Parathyroid adenoma (tissue), 2 donors: ENCODE measurements at regions not wholly inside any gene's neighbourhood (a gene's known extent, or its start where the extent isn't known, plus 50 kb on each side); places are given as distances from the start of the nearest gene placed in this dataset.

Source experiments
- H2AFZ ChIP-seq: fragments of 300-600 bp; sonication (generic); one replicate; pipeline ENCODE4 v1.7.0; 2017; ENCODE audit warnings: antibody characterized with exemption, mild to moderate bottlenecking
- H3K27ac ChIP-seq: fragments of 300-600 bp; sonication (generic); one replicate; pipeline ENCODE4 v1.7.0; 2017
- H3K27me3 ChIP-seq: fragments of 300-600 bp; sonication (generic); one replicate; pipeline ENCODE4 v1.7.0; 2017; ENCODE audit warnings: low read length; ENCODE audit not compliant: control insufficient read depth, insufficient read depth
- H3K36me3 ChIP-seq: fragments of 300-600 bp; sonication (generic); one replicate; pipeline ENCODE4 v1.7.0; 2017; ENCODE audit warnings: low read length; ENCODE audit not compliant: control insufficient read depth, insufficient read depth
- H3K4me1 ChIP-seq: fragments of 300-600 bp; sonication (generic); one replicate; pipeline ENCODE4 v1.7.0; 2017; ENCODE audit warnings: control low read depth
- H3K4me2 ChIP-seq: fragments of 300-600 bp; sonication (generic); one replicate; pipeline ENCODE4 v1.7.0; 2017; ENCODE audit warnings: low read length
- H3K4me3 ChIP-seq: fragments of 300-600 bp; sonication (generic); one replicate; pipeline ENCODE4 v1.7.0; 2017; ENCODE audit warnings: low read depth, low read length
- H3K79me2 ChIP-seq: fragments of 300-600 bp; sonication (generic); one replicate; pipeline ENCODE4 v1.7.0; 2017; ENCODE audit warnings: control low read depth
- H3K9ac ChIP-seq: fragments of 300-600 bp; sonication (generic); one replicate; pipeline ENCODE4 v1.7.0; 2017; ENCODE audit warnings: mild to moderate bottlenecking
- H3K9me3 ChIP-seq: fragments of 300-600 bp; sonication (generic); one replicate; pipeline ENCODE4 v1.7.0; 2017; ENCODE audit warnings: low read length; ENCODE audit not compliant: control insufficient read depth
- TF ChIP-seq, protein P1 (sequence below): fragments of 300-600 bp; sonication (generic); IDR thresholded peaks from one replicate; pipeline ENCODE4 v1.7.0; 2017; ENCODE audit warnings: antibody characterized with exemption, mild to moderate bottlenecking
- donor health status: primary hyperparathyroidism.

DNA sequence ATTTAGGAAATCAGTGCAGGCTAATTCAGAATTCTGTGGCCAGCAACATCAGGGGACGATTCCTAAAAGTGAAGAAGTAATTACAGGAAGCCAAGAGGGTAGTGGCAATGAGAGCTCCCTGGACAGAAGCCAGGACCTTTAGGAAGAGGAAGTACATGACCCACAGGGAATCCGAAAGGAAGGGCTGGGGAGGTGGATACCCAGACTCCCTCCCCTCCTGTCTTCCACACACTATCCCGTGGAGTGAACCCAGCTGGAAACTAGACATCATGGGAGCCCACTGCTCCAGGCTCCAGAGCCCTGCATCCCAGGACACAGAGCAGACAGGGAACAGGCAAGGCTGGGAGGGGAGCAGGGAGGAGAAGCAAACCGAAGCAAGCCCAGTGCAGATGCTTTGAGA lies 83.0 kb downstream of the SNX5 start:
- no peak overlapping the region for H3K4me3 ChIP-seq
- no peaks in the 10 kb centered on the region for H3K9me3 ChIP-seq
- H3K4me1 ChIP-seq: no peaks in the 10 kb centered on the region
- H3K27ac ChIP-seq: no peak overlapping the region
- TF ChIP-seq, protein P1, sequence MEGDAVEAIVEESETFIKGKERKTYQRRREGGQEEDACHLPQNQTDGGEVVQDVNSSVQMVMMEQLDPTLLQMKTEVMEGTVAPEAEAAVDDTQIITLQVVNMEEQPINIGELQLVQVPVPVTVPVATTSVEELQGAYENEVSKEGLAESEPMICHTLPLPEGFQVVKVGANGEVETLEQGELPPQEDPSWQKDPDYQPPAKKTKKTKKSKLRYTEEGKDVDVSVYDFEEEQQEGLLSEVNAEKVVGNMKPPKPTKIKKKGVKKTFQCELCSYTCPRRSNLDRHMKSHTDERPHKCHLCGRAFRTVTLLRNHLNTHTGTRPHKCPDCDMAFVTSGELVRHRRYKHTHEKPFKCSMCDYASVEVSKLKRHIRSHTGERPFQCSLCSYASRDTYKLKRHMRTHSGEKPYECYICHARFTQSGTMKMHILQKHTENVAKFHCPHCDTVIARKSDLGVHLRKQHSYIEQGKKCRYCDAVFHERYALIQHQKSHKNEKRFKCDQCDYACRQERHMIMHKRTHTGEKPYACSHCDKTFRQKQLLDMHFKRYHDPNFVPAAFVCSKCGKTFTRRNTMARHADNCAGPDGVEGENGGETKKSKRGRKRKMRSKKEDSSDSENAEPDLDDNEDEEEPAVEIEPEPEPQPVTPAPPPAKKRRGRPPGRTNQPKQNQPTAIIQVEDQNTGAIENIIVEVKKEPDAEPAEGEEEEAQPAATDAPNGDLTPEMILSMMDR: no peak
- no peak overlapping the region for H2AFZ ChIP-seq
- H3K27me3 ChIP-seq: no peaks in the 10 kb centered on the region
- no peak overlapping the region for H3K4me2 ChIP-seq
- no peak overlapping the region for H3K9ac ChIP-seq
- no peaks in the 10 kb centered on the region for H3K79me2 ChIP-seq
- H3K36me3 ChIP-seq: no peaks in the 10 kb centered on the region

DNA sequence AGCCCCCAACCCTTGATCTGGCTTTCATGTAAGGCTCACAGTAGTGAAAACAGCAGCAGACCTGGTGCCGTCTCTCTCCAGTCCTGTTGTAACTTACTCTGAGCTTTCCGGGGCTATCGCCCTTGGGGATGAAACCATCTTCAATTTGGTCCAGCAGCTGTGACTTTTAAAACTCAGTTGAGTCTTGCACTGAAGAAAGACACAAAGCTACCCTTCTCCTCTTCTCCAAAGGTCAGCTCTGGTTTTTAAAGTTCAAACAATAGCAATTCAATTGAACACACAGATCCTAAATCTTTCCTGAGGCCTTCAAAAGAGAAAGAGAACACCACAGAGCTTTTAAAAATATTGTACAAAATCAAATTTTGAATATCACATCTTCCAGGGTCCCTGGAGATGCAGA lies 83.5 kb downstream of the SNX5 start:
- Histone ChIP-seq H3K27me3 (no peaks in the 10 kb centered on the region), H3K9me3 (no peaks in the 10 kb centered on the region), H2AFZ (no peak overlapping the region), H3K79me2 (no peaks in the 10 kb centered on the region), H3K9ac (no peak overlapping the region), H3K4me1 (no peaks in the 10 kb centered on the region), H3K27ac (no peak overlapping the region), H3K36me3 (no peaks in the 10 kb centered on the region), H3K4me3 (no peak overlapping the region), H3K4me2 (no peak overlapping the region)
- TF ChIP-seq, protein P1: no peak

DNA sequence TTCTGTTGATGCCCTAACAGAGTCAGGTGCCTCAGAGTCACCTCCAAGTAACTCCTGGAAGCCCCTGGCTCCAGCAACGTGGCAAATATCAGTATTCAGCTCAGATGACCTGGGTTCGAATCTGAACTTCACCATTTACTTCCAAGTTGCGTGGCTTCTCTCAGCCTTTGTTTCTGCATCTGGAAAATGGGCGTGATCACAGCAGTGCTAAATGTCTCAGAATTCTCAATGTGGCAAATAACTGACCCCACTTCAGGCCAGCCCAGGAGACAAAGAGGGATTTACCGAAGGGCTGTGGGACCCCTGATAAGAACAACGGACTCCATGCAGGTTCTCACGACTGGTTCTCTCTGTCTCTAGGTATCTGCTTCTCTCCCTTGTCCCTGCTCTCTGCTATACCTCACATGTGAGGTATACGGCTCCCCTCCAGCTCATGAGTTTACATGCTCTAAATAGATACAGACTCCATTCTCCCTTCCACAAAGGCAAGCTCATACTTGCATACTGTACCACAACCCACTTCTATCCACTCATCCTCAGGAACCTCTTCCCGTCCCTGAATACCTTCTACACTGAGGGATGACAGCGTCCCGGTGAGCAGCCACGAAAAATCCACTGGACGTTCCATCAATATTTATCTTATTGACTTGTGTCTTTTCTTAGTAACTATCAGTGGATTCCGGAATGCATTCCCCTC lies 84.1 kb downstream of the SNX5 start:
- no peaks in the 10 kb centered on the region for H3K36me3 ChIP-seq
- H3K27me3 ChIP-seq: no peaks in the 10 kb centered on the region
- no peak overlapping the region for H3K9ac ChIP-seq
- no peak overlapping the region for H3K4me3 ChIP-seq
- TF ChIP-seq, protein P1: no peak
- no peaks in the 10 kb centered on the region for H3K79me2 ChIP-seq
- H3K27ac ChIP-seq: no peak overlapping the region
- no peak overlapping the region for H2AFZ ChIP-seq
- no peaks in the 10 kb centered on the region for H3K4me1 ChIP-seq
- H3K4me2 ChIP-seq: no peak overlapping the region
- no peaks in the 10 kb centered on the region for H3K9me3 ChIP-seq

DNA sequence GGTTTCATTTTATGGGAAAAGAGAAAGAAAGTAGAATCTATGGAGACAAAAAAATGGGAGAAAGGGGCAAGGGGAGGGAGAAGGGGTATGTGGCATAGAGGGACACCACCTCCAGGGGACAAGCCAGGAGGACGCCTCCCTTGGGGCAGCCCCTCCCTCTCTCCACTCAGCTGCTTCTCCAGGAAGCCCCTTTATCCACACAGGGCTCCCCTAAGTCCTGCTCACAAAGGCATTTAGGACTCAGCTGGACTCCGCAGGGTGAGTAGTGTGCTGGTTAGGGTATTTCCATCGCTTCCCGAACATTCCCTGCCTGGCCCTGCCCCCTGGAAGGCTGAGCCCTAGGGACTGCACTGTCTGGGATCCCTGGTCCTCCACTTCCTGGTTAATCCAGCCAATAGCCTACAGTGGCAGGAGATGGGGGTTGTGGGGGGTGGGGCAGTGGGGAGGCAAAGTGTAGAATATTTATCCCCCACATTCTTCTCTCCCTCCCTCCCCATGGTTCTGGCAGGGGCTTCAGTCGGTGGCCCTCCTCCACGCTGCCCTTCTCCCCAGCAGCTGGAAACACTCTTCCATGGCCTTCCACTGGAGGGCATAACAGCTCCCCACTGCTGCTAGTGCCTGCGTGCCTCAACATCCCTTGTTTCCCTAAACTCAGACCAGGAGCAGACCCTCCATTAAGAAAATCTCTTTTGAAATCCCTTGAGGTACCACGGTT lies 84.8 kb downstream of the SNX5 start:
- H3K4me2 ChIP-seq: no peak overlapping the region
- no peaks in the 10 kb centered on the region for H3K9me3 ChIP-seq
- TF ChIP-seq, protein P1: no peak
- no peaks in the 10 kb centered on the region for H3K36me3 ChIP-seq
- H3K9ac ChIP-seq: no peak overlapping the region
- no peaks in the 10 kb centered on the region for H3K4me1 ChIP-seq
- H3K79me2 ChIP-seq: no peaks in the 10 kb centered on the region
- H3K4me3 ChIP-seq: no peak overlapping the region
- no peak overlapping the region for H2AFZ ChIP-seq
- H3K27me3 ChIP-seq: no peaks in the 10 kb centered on the region
- no peak overlapping the region for H3K27ac ChIP-seq
